ENCODE measurements at regions not wholly inside any gene's neighbourhood (a gene's known extent, or its start where the extent isn't known, plus 50 kb on each side); places are given as distances from the start of the nearest gene placed in this dataset.

- no peak for DNase-seq (ENCODE audit: low spot score)
Observed at GRCh38 chr13:55669051-55669450, 1471.7 kb upstream of the PRR20A start.

GRCh38 chr13:55673910-55674309 is 1466.8 kb upstream of the PRR20A start:
- DNase-seq (ENCODE audit: low spot score): no peak

- DNase-seq (ENCODE audit: low spot score): no peak
Observed at GRCh38 chr13:55682776-55683175, 1457.9 kb upstream of the PRR20A start.

GRCh38 chr13:55705526-55705925 is 1435.2 kb upstream of the PRR20A start:
- no peak for DNase-seq (ENCODE audit: low spot score)

- no peak for DNase-seq (ENCODE audit: low spot score)
Observed at GRCh38 chr13:55705971-55706370, 1434.7 kb upstream of the PRR20A start.

- no peak for DNase-seq (ENCODE audit: low spot score)
Observed at GRCh38 chr13:55714120-55714519, 1426.6 kb upstream of the PRR20A start.

GRCh38 chr13:55727683-55728082 is 1413.0 kb upstream of the PRR20A start:
- no peak for DNase-seq (ENCODE audit: low spot score)

GRCh38 chr13:55728247-55728646 is 1412.5 kb upstream of the PRR20A start:
- no peak for DNase-seq (ENCODE audit: low spot score)

GRCh38 chr13:55745828-55746227 is 1394.9 kb upstream of the PRR20A start:
- no peak for DNase-seq (ENCODE audit: low spot score)

- no peak for DNase-seq (ENCODE audit: low spot score)
Observed at GRCh38 chr13:55761986-55762385, 1378.7 kb upstream of the PRR20A start.

GRCh38 chr13:55777612-55778011 is 1363.1 kb upstream of the PRR20A start:
- no peak for DNase-seq (ENCODE audit: low spot score)

- no peak for DNase-seq (ENCODE audit: low spot score)
Observed at GRCh38 chr13:55783841-55784240, 1356.9 kb upstream of the PRR20A start.

- DNase-seq (ENCODE audit: low spot score): no peak
Observed at GRCh38 chr13:55788548-55788947, 1352.2 kb upstream of the PRR20A start.

- no peak for DNase-seq (ENCODE audit: low spot score)
Observed at GRCh38 chr13:55792544-55793193, 1348.0 kb upstream of the PRR20A start.

- DNase-seq (ENCODE audit: low spot score): no peak
Observed at GRCh38 chr13:55815458-55816033, 1325.2 kb upstream of the PRR20A start.

GRCh38 chr13:55816976-55817601 is 1323.6 kb upstream of the PRR20A start:
- DNase-seq (ENCODE audit: low spot score): no peak

GRCh38 chr13:55820817-55821216 is 1319.9 kb upstream of the PRR20A start:
- no peak for DNase-seq (ENCODE audit: low spot score)

- no peak for DNase-seq (ENCODE audit: low spot score)
Observed at GRCh38 chr13:55869648-55870047, 1271.1 kb upstream of the PRR20A start.

GRCh38 chr13:55887561-55887960 is 1253.2 kb upstream of the PRR20A start:
- no peak for DNase-seq (ENCODE audit: low spot score)

GRCh38 chr13:55893540-55893939 is 1247.2 kb upstream of the PRR20A start:
- DNase-seq (ENCODE audit: low spot score): no peak

GRCh38 chr13:55937180-55937579 is 1203.5 kb upstream of the PRR20A start:
- no peak for DNase-seq (ENCODE audit: low spot score)

GRCh38 chr13:55948175-55948574 is 1192.5 kb upstream of the PRR20A start:
- no peak for DNase-seq (ENCODE audit: low spot score)

GRCh38 chr13:55963934-55964333 is 1176.8 kb upstream of the PRR20A start:
- DNase-seq (ENCODE audit: low spot score): no peak

- no peak for DNase-seq (ENCODE audit: low spot score)
Observed at GRCh38 chr13:55967055-55967454, 1173.7 kb upstream of the PRR20A start.
